Lung (tissue), 11 donors: ENCODE measurements at regions not wholly inside any gene's neighbourhood (a gene's known extent, or its start where the extent isn't known, plus 50 kb on each side); places are given as distances from the start of the nearest gene placed in this dataset.

Source experiments
- ATAC-seq: fragments of 200-7000 bp; cut with Tn5 transposase; one replicate; pipeline ENCODE4 v1.9.1; 2020; ENCODE audit warnings: moderate number of reproducible peaks; ENCODE audit not compliant: insufficient read depth, low FRiP score
- DNase-seq, 3 donors: peaks; one replicate each; pipeline ENCODE4 v3.0.0-alpha.2; 2013 to 2017
- H3K27ac ChIP-seq, 2 donors: one replicate each; pipeline ENCODE4 v1.5.1; 2013; ENCODE audit warnings: mild to moderate bottlenecking in 2 of 2, moderate library complexity in 2 of 2, control low read depth in 1 of 2, inconsistent platforms in 1 of 2, low read depth in 1 of 2, low read length in 1 of 2
- H3K27me3 ChIP-seq, 3 donors: one replicate each; pipeline ENCODE4 v1.5.1; 2013; ENCODE audit warnings: low read length in 2 of 3; ENCODE audit not compliant: control insufficient read depth in 3 of 3, insufficient read depth in 3 of 3
- H3K36me3 ChIP-seq, 4 donors: one replicate each; pipeline ENCODE4 v1.5.1; 2013; ENCODE audit warnings: low read length in 4 of 4, mild to moderate bottlenecking in 1 of 4, moderate library complexity in 1 of 4; ENCODE audit not compliant: control insufficient read depth in 4 of 4, insufficient read depth in 4 of 4
- H3K4me1 ChIP-seq, 5 donors: one replicate each; pipeline ENCODE4 v1.5.1; 2013; ENCODE audit warnings: low read length in 5 of 5, mild to moderate bottlenecking in 2 of 5, moderate library complexity in 1 of 5; ENCODE audit not compliant: control insufficient read depth in 5 of 5, insufficient read depth in 5 of 5
- H3K4me3 ChIP-seq: one replicate; pipeline ENCODE4 v1.5.1; 2013; ENCODE audit warnings: mild to moderate bottlenecking, control low read depth, moderate library complexity
- H3K9ac ChIP-seq, 2 donors: one replicate each; pipeline ENCODE4 v1.5.1; 2013; ENCODE audit warnings: low read length in 2 of 2, control low read depth in 1 of 2; ENCODE audit not compliant: insufficient read depth in 1 of 2
- H3K9me3 ChIP-seq, 4 donors: one replicate each; pipeline ENCODE4 v1.5.1; 2013; ENCODE audit warnings: low read length in 3 of 4, mild to moderate bottlenecking in 1 of 4, moderate library complexity in 1 of 4; ENCODE audit not compliant: control insufficient read depth in 4 of 4, insufficient read depth in 3 of 4
- WGBS, 2 donors: extraction: QIAGEN DNeasy Blood & Tissue Kit; methylation state at CpG; one replicate each; pipeline ENCODE4 v1.1.7; 2013; 5-methylcytosine and 5-hydroxymethylcytosine counted together
- TF ChIP-seq, protein P1 (sequence below): IDR thresholded peaks from 2 replicates; pipeline ENCODE4 v1.5.1; 2012; ENCODE audit warnings: mild to moderate bottlenecking; ENCODE audit errors: control extremely low read depth, extremely low read depth
- donor health status: control.
- donor health status: control.
- donor health status: Bipolar disorder and iron deficiency.
- donor health status: healthy.
- donor health status: DM: yes; HTN: yes; CAD: no.

DNA sequence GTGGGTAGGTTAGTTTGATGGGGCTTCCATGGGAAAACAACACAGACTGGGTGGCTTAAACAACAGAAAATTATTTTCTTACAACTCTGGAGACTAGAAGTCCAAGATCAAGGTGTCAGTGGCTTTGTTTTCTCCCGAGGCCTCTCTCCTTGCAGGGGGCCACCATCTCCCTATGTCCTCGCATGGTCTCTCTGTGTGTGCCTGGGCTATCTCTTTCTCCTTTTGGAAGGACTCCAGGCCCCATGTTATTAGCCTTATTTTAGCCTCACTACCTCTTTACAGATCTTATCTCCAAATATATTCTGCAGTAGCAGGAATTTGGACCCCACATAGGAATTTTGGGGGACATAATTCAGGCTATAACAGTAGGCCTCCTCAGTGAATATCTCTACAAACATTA is 372.7 kb upstream of the FAT3 start:
- WGBS, 2 donors = 83 to 84% methylated on average over 2 of the region's 2 CpGs
- DNase-seq (no peak), ATAC-seq (no peak)
- Histone ChIP-seq H3K4me1 (peaks cover 0 to 22% (median 6%) of the 10 kb centered on the region in 5 donors), H3K27ac (peak overlapping the region in 1 of 2 donors; percentile 9), H3K4me3 (no peak overlapping the region), H3K9ac (no peak overlapping the region), H3K27me3 (no peaks in the 10 kb centered on the region), H3K9me3 (no peaks in the 10 kb centered on the region), H3K36me3 (no peaks in the 10 kb centered on the region)
- TF ChIP-seq, protein P1, sequence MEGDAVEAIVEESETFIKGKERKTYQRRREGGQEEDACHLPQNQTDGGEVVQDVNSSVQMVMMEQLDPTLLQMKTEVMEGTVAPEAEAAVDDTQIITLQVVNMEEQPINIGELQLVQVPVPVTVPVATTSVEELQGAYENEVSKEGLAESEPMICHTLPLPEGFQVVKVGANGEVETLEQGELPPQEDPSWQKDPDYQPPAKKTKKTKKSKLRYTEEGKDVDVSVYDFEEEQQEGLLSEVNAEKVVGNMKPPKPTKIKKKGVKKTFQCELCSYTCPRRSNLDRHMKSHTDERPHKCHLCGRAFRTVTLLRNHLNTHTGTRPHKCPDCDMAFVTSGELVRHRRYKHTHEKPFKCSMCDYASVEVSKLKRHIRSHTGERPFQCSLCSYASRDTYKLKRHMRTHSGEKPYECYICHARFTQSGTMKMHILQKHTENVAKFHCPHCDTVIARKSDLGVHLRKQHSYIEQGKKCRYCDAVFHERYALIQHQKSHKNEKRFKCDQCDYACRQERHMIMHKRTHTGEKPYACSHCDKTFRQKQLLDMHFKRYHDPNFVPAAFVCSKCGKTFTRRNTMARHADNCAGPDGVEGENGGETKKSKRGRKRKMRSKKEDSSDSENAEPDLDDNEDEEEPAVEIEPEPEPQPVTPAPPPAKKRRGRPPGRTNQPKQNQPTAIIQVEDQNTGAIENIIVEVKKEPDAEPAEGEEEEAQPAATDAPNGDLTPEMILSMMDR = no peak

GRCh38 chr11:91850533-91851275 is 373.9 kb upstream of the FAT3 start:
- Histone ChIP-seq H3K4me3 (no peak overlapping the region), H3K9ac (no peak overlapping the region), H3K4me1 (peaks cover 0 to 25% (median 5%) of the 10 kb centered on the region in 5 donors), H3K27me3 (no peaks in the 10 kb centered on the region), H3K36me3 (no peaks in the 10 kb centered on the region), H3K9me3 (no peaks in the 10 kb centered on the region), H3K27ac (no peak overlapping the region)
- DNase-seq = peak; percentile 27 to 73 (median 73)
- WGBS, 2 donors = 70 to 73% methylated on average over 7 of the region's 7 CpGs
- TF ChIP-seq, protein P1 = no peak
- no peak for ATAC-seq

GRCh38 chr11:91850021-91850420 is 374.6 kb upstream of the FAT3 start:
- Histone ChIP-seq H3K4me1 (peaks cover 0 to 25% (median 5%) of the 10 kb centered on the region in 5 donors), H3K27ac (no peak overlapping the region), H3K9me3 (no peaks in the 10 kb centered on the region), H3K36me3 (no peaks in the 10 kb centered on the region), H3K27me3 (no peaks in the 10 kb centered on the region), H3K9ac (no peak overlapping the region), H3K4me3 (no peak overlapping the region)
- TF ChIP-seq, protein P1 = no peak
- WGBS, 2 donors = 83 to 93% methylated on average over 6 of the region's 6 CpGs
- ATAC-seq = no peak
- no peak for DNase-seq
